Brain microvascular endothelial cell (primary cell): ENCODE measurements at regions not wholly inside any gene's neighbourhood (a gene's known extent, or its start where the extent isn't known, plus 50 kb on each side); places are given as distances from the start of the nearest gene placed in this dataset.
A peak's percentile ranks its signal among the peaks of the same experiment; 100 is the strongest.

Source experiments
- DNase-seq: peaks from one replicate; pipeline ENCODE4 v3.0.0-alpha.2; 2020
- H3K27ac ChIP-seq: fragments of 250-450 bp; sonication (Bioruptor Pico); 2 replicates; pipeline ENCODE4 v1.5.1; 2020; ENCODE audit warnings: mild to moderate bottlenecking, moderate library complexity
- H3K27me3 ChIP-seq: fragments of 250-450 bp; sonication (Bioruptor Pico); replicated peaks from 2 replicates; pipeline ENCODE4 v1.5.1; 2020; ENCODE audit warnings: mild to moderate bottlenecking
- H3K36me3 ChIP-seq: fragments of 250-450 bp; sonication (Bioruptor Pico); replicated peaks from 2 replicates; pipeline ENCODE4 v1.5.1; 2020; ENCODE audit warnings: mild to moderate bottlenecking
- H3K4me3 ChIP-seq: 2 replicates; pipeline ENCODE4 v1.5.1; 2011; ENCODE audit warnings: low read depth, mild to moderate bottlenecking, control low read depth, low read length, moderate library complexity
- CTCF ChIP-seq: IDR thresholded peaks from 2 replicates; pipeline ENCODE4 v1.5.1; 2011; ENCODE audit warnings: low read depth, mild to moderate bottlenecking, moderate library complexity, low read length, control low read depth, inconsistent platforms; ENCODE audit errors: missing control alignments
- in situ Hi-C: cut with HindIII; loops from 2 replicates; pipeline ENCODE4 v1.10.0; 2017; ENCODE audit warnings: low sequenced_read_pairs, low pct_ligation_motif_present

- H3K4me3 ChIP-seq = no peak overlapping the region
- no peaks in the 10 kb centered on the region for H3K36me3 ChIP-seq
- no peak for TF ChIP-seq CTCF
- no peak overlapping the region for H3K27ac ChIP-seq
- in situ Hi-C loops = no loop called here
- no peak for DNase-seq
- no peaks in the 10 kb centered on the region for H3K27me3 ChIP-seq
Measured at GRCh38 chr4:141801558-141801957, 165.2 kb downstream of the IL15 start.

GRCh38 chr4:141802333-141802732 is 165.9 kb downstream of the IL15 start:
- TF ChIP-seq CTCF = no peak
- no peaks in the 10 kb centered on the region for H3K27me3 ChIP-seq
- no peak overlapping the region for H3K4me3 ChIP-seq
- peak overlapping the region; percentile 19 for H3K27ac ChIP-seq
- in situ Hi-C loops = no loop called here
- H3K36me3 ChIP-seq = no peaks in the 10 kb centered on the region
- DNase-seq = no peak

- H3K4me3 ChIP-seq = no peak overlapping the region
- DNase-seq = no peak
- no peaks in the 10 kb centered on the region for H3K36me3 ChIP-seq
- H3K27me3 ChIP-seq = no peaks in the 10 kb centered on the region
- H3K27ac ChIP-seq = no peak overlapping the region
- no peak for TF ChIP-seq CTCF
- in situ Hi-C loops = no loop called here
Measured at GRCh38 chr4:141804836-141805235, 168.5 kb downstream of the IL15 start.

- H3K36me3 ChIP-seq = no peaks in the 10 kb centered on the region
- in situ Hi-C loops = no loop called here
- no peak overlapping the region for H3K27ac ChIP-seq
- H3K27me3 ChIP-seq = no peaks in the 10 kb centered on the region
- no peak for TF ChIP-seq CTCF
- no peak overlapping the region for H3K4me3 ChIP-seq
- peak; percentile 35 for DNase-seq
Measured at GRCh38 chr4:141807103-141807891, 170.9 kb downstream of the IL15 start.

- Histone ChIP-seq H3K27ac (no peak overlapping the region), H3K36me3 (no peaks in the 10 kb centered on the region), H3K27me3 (no peaks in the 10 kb centered on the region), H3K4me3 (no peak overlapping the region)
- TF ChIP-seq CTCF = no peak
- no peak for DNase-seq
- in situ Hi-C loops = no loop called here
Measured at GRCh38 chr4:141810038-141810711, 173.8 kb downstream of the IL15 start.
